Keratinocyte (primary cell): ENCODE measurements at regions not wholly inside any gene's neighbourhood (a gene's known extent, or its start where the extent isn't known, plus 50 kb on each side); places are given as distances from the start of the nearest gene placed in this dataset.

ENCODE experiments used
- CTCF ChIP-seq, 3 experiments: IDR thresholded peaks in 1 of 3; conservative IDR thresholded peaks in 1 of 3; optimal IDR thresholded peaks in 1 of 3; 2 replicates in 2 of 3; 3 replicates in 1 of 3; pipeline versions ENCODE3 to v1.5.1; 2011; ENCODE audit warnings: low read length in 3 of 3, mild to moderate bottlenecking in 3 of 3, moderate library complexity in 2 of 3, control low read depth in 1 of 3, inconsistent platforms in 1 of 3; ENCODE audit not compliant: insufficient read depth in 2 of 3; ENCODE audit errors: extremely low read depth in 1 of 3
- EZH2 ChIP-seq: IDR thresholded peaks from one replicate; pipeline ENCODE4 v1.6.1; 2012; ENCODE audit warnings: inconsistent platforms, mild to moderate bottlenecking, low read length, moderate library complexity

GRCh38 chr2:40751981-40752380 is 300.1 kb upstream of the SLC8A1 start:
- TF ChIP-seq CTCF (optimal IDR thresholded peaks at IDR 0.05 in 1 of 3, IDR thresholded peaks at IDR 0.05 in 1 of 3, conservative IDR thresholded peaks at IDR 0.05 in 1 of 3; ENCODE audit: extremely low read depth in 1 of 3, insufficient read depth in 2 of 3, low read length in 3 of 3) = no peak
- TF ChIP-seq EZH2 = no peak
